IPS-11a (cell line): ENCODE measurements at regions not wholly inside any gene's neighbourhood (a gene's known extent, or its start where the extent isn't known, plus 50 kb on each side); places are given as distances from the start of the nearest gene placed in this dataset.
"Not testable (repeated sequence)": the region's sequence is repeated elsewhere in the genome, so short reads cannot be mapped to it uniquely, and the experiment has no call there.

Experiments used
- H3K4me3 ChIP-seq: one replicate; pipeline ENCODE4 v1.5.1; 2013; ENCODE audit warnings: low read depth, low read length, control low read depth

GRCh38 chr16:64260631-64261401, 861.0 kb downstream of the CDH11 start:
- H3K4me3 ChIP-seq, result not testable (repeated sequence)

- H3K4me3 ChIP-seq, result no peak overlapping the region
Measured at GRCh38 chr16:64254443-64255367, 867.2 kb downstream of the CDH11 start.

GRCh38 chr16:64253525-64253924, 868.3 kb downstream of the CDH11 start:
- no peak overlapping the region for H3K4me3 ChIP-seq

- no peak overlapping the region for H3K4me3 ChIP-seq
Measured at GRCh38 chr16:64253096-64253495, 868.8 kb downstream of the CDH11 start.

GRCh38 chr16:64251742-64252141, 870.1 kb downstream of the CDH11 start:
- H3K4me3 ChIP-seq, result no peak overlapping the region

- no peak overlapping the region for H3K4me3 ChIP-seq
Measured at GRCh38 chr16:64250866-64251265, 871.0 kb downstream of the CDH11 start.

GRCh38 chr16:64242492-64242891, 879.4 kb downstream of the CDH11 start:
- no peak overlapping the region for H3K4me3 ChIP-seq

GRCh38 chr16:64240586-64240985, 881.3 kb downstream of the CDH11 start:
- H3K4me3 ChIP-seq, result no peak overlapping the region

GRCh38 chr16:64238571-64238970, 883.3 kb downstream of the CDH11 start:
- no peak overlapping the region for H3K4me3 ChIP-seq

GRCh38 chr16:64236316-64236715, 885.5 kb downstream of the CDH11 start:
- H3K4me3 ChIP-seq, result no peak overlapping the region

- no peak overlapping the region for H3K4me3 ChIP-seq
Measured at GRCh38 chr16:64234200-64234599, 887.7 kb downstream of the CDH11 start.

GRCh38 chr16:64225696-64226095, 896.2 kb downstream of the CDH11 start:
- no peak overlapping the region for H3K4me3 ChIP-seq

GRCh38 chr16:64225036-64225435, 896.8 kb downstream of the CDH11 start:
- H3K4me3 ChIP-seq, result no peak overlapping the region

GRCh38 chr16:64217789-64218535, 903.9 kb downstream of the CDH11 start:
- no peak overlapping the region for H3K4me3 ChIP-seq

- H3K4me3 ChIP-seq, result no peak overlapping the region
Measured at GRCh38 chr16:64215730-64216129, 906.1 kb downstream of the CDH11 start.

GRCh38 chr16:64211331-64211730, 910.5 kb downstream of the CDH11 start:
- no peak overlapping the region for H3K4me3 ChIP-seq

GRCh38 chr16:64206862-64207261, 915.0 kb downstream of the CDH11 start:
- H3K4me3 ChIP-seq, result no peak overlapping the region

GRCh38 chr16:64203126-64203525, 918.7 kb downstream of the CDH11 start:
- H3K4me3 ChIP-seq, result no peak overlapping the region

GRCh38 chr16:64202571-64202970, 919.3 kb downstream of the CDH11 start:
- H3K4me3 ChIP-seq, result no peak overlapping the region

- no peak overlapping the region for H3K4me3 ChIP-seq
Measured at GRCh38 chr16:64196444-64196843, 925.4 kb downstream of the CDH11 start.

- no peak overlapping the region for H3K4me3 ChIP-seq
Measured at GRCh38 chr16:64185954-64186353, 935.9 kb downstream of the CDH11 start.
